Subcutaneous abdominal adipose tissue (tissue), 5 donors: ENCODE measurements at regions not wholly inside any gene's neighbourhood (a gene's known extent, or its start where the extent isn't known, plus 50 kb on each side); places are given as distances from the start of the nearest gene placed in this dataset.

Experiments used
- H3K27ac ChIP-seq: one replicate; pipeline ENCODE4 v1.7.0; 2013; ENCODE audit warnings: low read depth, mild to moderate bottlenecking, inconsistent platforms, low read length, moderate library complexity
- H3K27me3 ChIP-seq, 5 donors: one replicate each; pipeline ENCODE4 v1.7.0; 2013; ENCODE audit warnings: low read length in 5 of 5, inconsistent platforms in 1 of 5; ENCODE audit not compliant: control insufficient read depth in 5 of 5, insufficient read depth in 4 of 5
- H3K36me3 ChIP-seq, 5 donors: one replicate each; pipeline ENCODE4 v1.7.0; 2013; ENCODE audit warnings: low read length in 5 of 5; ENCODE audit not compliant: control insufficient read depth in 5 of 5, insufficient read depth in 5 of 5
- H3K4me1 ChIP-seq, 5 donors: one replicate each; pipeline ENCODE4 v1.7.0; 2013; ENCODE audit warnings: low read length in 5 of 5, mild to moderate bottlenecking in 3 of 5, moderate library complexity in 1 of 5; ENCODE audit not compliant: control insufficient read depth in 5 of 5, insufficient read depth in 5 of 5
- H3K4me3 ChIP-seq, 5 donors: one replicate each; pipeline ENCODE4 v1.7.0; 2013; ENCODE audit warnings: low read length in 5 of 5, low read depth in 1 of 5
- H3K9ac ChIP-seq, 5 donors: one replicate each; pipeline ENCODE4 v1.7.0; 2013; ENCODE audit warnings: low read length in 5 of 5, mild to moderate bottlenecking in 4 of 5, moderate library complexity in 3 of 5
- H3K9me3 ChIP-seq, 5 donors: one replicate each; pipeline ENCODE4 v1.7.0; 2013; ENCODE audit warnings: low read length in 5 of 5; ENCODE audit not compliant: control insufficient read depth in 5 of 5
- donor health status: healthy.
- donor health status: healthy.
- donor health status: healthy.
- donor health status: healthy.
- donor health status: healthy.

DNA sequence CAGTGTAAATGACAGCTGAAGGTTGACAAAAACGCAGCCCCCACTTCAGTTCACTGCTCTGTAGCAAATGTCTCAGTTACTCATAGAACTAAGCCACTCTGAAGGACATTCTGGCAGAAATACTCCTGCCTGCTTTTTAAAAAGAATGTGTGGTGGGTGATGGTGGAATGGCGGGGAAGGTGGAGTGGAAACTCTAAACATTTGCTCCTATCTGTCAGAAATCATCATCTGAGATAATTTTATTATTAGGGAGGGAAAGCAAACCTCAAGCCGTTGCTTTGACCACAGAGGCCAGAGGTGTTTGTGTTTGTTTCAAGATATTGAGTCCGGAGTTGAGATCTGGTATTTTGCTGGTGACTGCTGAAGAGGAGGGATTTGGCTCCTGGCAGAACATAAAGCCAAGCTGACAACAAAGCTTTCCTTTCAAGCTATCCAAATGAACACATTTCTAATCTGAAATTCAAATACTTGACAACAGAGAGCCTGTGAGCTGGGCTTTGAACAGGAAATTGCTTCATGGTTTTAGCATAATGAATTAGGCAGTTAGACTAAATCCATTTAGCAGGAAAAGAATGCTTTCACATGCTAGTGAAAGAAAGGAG lies 362.7 kb downstream of the CSNK1G3 start:
- Histone ChIP-seq H3K4me3 (no peak overlapping the region), H3K9me3 (no peaks in the 10 kb centered on the region), H3K4me1 (peaks cover 0 to 33% (median 5%) of the 10 kb centered on the region in 5 donors), H3K27ac (no peak overlapping the region), H3K27me3 (no peaks in the 10 kb centered on the region), H3K9ac (no peak overlapping the region), H3K36me3 (no peaks in the 10 kb centered on the region)

DNA sequence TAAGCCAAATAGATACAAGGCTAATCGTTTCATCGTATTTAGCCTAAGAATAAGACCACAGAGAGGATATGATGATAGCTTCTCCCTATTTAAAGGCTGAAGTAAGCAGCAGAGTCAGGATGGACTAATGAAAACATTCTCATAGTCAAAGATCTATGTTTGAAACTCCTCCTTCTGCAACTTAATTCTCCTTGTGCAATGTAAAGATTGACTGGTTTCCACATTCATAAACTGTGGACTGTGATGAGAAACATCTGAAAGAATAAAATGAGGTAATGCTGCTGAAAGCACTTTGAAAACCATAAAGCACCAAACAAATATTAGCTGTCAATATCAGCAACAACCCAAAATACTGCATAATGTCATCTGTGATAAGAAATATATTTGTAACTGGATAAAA lies 361.9 kb downstream of the CSNK1G3 start:
- Histone ChIP-seq H3K4me3 (no peak overlapping the region), H3K9ac (no peak overlapping the region), H3K9me3 (no peaks in the 10 kb centered on the region), H3K27ac (no peak overlapping the region), H3K4me1 (peaks cover 0 to 41% (median 9%) of the 10 kb centered on the region in 5 donors), H3K27me3 (no peaks in the 10 kb centered on the region), H3K36me3 (no peaks in the 10 kb centered on the region)

DNA sequence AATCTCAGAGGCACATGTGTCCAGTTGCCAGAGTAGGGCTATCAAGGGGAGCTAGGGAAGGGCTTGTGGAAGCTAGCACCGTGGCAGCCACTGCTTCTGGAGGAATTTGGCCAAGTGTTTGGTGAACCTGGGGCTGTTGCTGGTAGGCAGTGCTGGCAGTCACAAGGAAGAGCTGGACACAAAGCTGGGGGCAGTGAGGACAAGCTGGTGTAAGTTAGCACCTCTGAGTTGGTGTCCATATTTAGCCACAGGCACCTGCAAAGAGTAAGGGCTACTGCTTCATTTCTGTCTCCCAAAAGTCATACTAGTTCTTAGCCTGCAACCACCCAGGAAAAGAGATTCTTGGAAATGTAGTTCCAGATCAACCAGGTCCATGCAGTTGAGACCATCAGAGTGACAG lies 359.4 kb downstream of the CSNK1G3 start:
- Histone ChIP-seq H3K36me3 (no peaks in the 10 kb centered on the region), H3K9me3 (no peaks in the 10 kb centered on the region), H3K27me3 (no peaks in the 10 kb centered on the region), H3K4me3 (no peak overlapping the region), H3K9ac (no peak overlapping the region), H3K4me1 (peaks cover 0 to 51% (median 18%) of the 10 kb centered on the region in 5 donors), H3K27ac (no peak overlapping the region)

DNA sequence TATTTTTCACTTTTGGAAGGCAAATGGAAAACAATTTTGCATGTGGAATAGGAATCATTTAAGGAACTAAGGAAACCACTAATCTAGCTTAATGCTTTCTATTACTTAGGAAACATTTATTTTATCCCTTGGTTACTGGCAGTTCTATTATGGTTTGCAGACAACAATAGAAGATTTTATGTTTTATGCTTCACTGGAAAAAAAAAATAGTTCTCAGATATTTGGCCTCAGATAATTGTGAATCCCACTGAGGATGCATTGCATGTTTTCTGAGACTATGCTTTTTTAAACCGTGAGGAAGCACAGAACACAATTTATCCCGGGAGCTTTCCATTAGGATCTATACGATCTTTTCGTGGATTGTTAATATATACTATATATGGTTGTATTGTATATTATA lies 356.9 kb downstream of the CSNK1G3 start:
- no peaks in the 10 kb centered on the region for H3K9me3 ChIP-seq
- no peaks in the 10 kb centered on the region for H3K27me3 ChIP-seq
- no peak overlapping the region for H3K4me3 ChIP-seq
- H3K36me3 ChIP-seq, result no peaks in the 10 kb centered on the region
- H3K9ac ChIP-seq, result no peak overlapping the region
- H3K27ac ChIP-seq, result no peak overlapping the region
- H3K4me1 ChIP-seq, result peaks cover 0 to 31% (median 13%) of the 10 kb centered on the region in 5 donors

- H3K27ac ChIP-seq, result no peak overlapping the region
- H3K9ac ChIP-seq, result no peak overlapping the region
- H3K4me1 ChIP-seq, result peaks cover 0 to 25% (median 13%) of the 10 kb centered on the region in 5 donors
These were observed 356.3 kb downstream of the CSNK1G3 start for GRCh38 chr5:123868267-123868666.

DNA sequence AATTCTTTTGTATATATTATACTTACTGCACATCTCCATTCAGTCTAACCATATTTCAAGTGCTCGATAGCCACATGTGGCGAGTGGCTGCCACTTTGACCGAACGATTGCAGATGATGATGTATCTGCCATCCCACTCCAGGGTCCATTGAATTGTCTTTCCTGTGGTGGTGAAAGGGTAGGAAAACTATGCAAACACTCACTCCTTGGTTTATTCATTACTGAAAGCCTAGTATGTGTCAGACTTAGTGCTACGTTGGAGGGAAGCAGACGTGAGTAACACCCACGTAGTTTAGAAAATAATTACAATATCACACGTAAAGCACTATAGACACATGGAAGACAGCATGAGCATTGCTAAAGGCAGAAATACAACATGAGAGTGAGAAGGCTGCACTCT lies 353.7 kb downstream of the CSNK1G3 start:
- Histone ChIP-seq H3K27me3 (no peaks in the 10 kb centered on the region), H3K27ac (no peak overlapping the region), H3K4me1 (peaks cover 0 to 18% (median 13%) of the 10 kb centered on the region in 5 donors), H3K9me3 (no peaks in the 10 kb centered on the region), H3K36me3 (no peaks in the 10 kb centered on the region), H3K9ac (no peak overlapping the region), H3K4me3 (no peak overlapping the region)

More at GRCh38 chr5:123868267-123868666, 356.3 kb downstream of the CSNK1G3 start:
- no peaks in the 10 kb centered on the region for H3K27me3 ChIP-seq
- no peaks in the 10 kb centered on the region for H3K36me3 ChIP-seq
- H3K9me3 ChIP-seq, result no peaks in the 10 kb centered on the region
- no peak overlapping the region for H3K4me3 ChIP-seq

DNA sequence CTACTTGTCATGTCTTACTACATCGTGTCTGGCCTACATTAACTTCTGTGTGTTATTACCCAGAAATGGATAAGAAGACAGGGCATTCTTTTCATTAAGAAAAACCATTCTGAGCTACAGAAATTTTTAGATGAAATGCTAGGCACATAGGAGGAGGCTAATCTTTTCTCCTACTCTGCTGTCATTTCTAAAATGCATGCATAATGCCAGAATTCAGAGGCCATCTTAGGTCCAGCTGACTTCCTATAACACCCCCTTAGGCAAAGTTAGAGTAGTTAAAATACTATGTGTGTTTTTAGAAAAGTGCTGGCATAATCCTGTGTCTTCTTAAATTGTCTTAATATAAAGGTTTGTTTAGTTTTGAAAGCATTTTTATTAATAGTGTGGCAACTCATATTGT lies 352.6 kb downstream of the CSNK1G3 start:
- Histone ChIP-seq H3K27me3 (no peaks in the 10 kb centered on the region), H3K27ac (no peak overlapping the region), H3K9ac (no peak overlapping the region), H3K4me3 (no peak overlapping the region), H3K9me3 (no peaks in the 10 kb centered on the region), H3K4me1 (peaks cover 0 to 16% (median 13%) of the 10 kb centered on the region in 5 donors), H3K36me3 (no peaks in the 10 kb centered on the region)

DNA sequence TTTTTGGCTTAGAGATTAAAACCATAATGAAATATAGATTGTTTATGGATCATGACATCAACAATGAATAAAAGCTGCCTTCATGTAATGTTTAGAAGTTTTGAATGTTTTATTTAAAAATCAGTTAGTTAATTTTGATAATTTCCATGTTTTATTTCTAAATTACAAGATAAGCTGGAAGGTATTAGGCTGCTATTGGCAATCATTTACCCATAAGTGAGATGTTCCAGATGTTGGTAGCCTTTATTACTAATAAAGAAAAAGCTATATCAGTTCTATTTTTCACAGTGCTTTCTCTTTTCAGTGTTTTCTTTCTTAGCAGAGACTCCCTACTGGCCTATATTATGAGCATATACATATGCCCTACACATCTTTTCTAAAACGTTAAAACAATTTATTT lies 347.0 kb downstream of the CSNK1G3 start:
- no peaks in the 10 kb centered on the region for H3K36me3 ChIP-seq
- H3K9ac ChIP-seq, result no peak overlapping the region
- no peak overlapping the region for H3K27ac ChIP-seq

GRCh38 chr5:123856766-123857165 lies 344.8 kb downstream of the CSNK1G3 start:
- Histone ChIP-seq H3K27me3 (no peaks in the 10 kb centered on the region), H3K27ac (no peak overlapping the region), H3K9ac (no peak overlapping the region), H3K4me1 (no peaks in the 10 kb centered on the region), H3K36me3 (no peaks in the 10 kb centered on the region), H3K4me3 (no peak overlapping the region), H3K9me3 (no peaks in the 10 kb centered on the region)

More for the DNA sequence above, 347.0 kb downstream of the CSNK1G3 start:
- no peaks in the 10 kb centered on the region for H3K9me3 ChIP-seq
- no peaks in the 10 kb centered on the region for H3K27me3 ChIP-seq
- no peaks in the 10 kb centered on the region for H3K4me1 ChIP-seq
- H3K4me3 ChIP-seq, result no peak overlapping the region

DNA sequence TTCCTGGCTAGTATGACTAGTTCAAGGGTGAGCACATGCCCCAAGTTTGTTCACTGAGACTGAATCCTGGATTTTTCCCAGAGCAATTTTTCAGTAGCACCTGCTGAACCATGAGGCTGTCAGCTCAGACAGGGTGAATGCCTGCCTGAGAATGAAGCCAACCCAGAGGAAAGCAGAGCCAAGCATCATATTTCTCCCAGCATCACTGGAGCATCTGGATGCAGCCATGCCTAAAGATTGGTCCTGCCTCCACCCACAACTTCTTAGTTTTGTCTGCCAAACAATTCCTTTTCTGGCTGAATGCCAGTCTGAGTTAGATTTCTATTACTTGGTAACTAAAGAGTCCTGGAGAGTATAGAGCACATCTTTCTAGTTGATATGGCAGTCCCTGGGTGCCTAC lies 343.6 kb downstream of the CSNK1G3 start:
- H3K4me1 ChIP-seq, result no peaks in the 10 kb centered on the region
- H3K9ac ChIP-seq, result no peak overlapping the region
- no peaks in the 10 kb centered on the region for H3K27me3 ChIP-seq
- no peak overlapping the region for H3K27ac ChIP-seq
- no peak overlapping the region for H3K4me3 ChIP-seq
- H3K36me3 ChIP-seq, result no peaks in the 10 kb centered on the region
- peaks cover 0 to under 1% (median 0%) of the 10 kb centered on the region in 5 donors for H3K9me3 ChIP-seq
